HCT116 (cell line): ENCODE measurements at regions not wholly inside any gene's neighbourhood (a gene's known extent, or its start where the extent isn't known, plus 50 kb on each side); places are given as distances from the start of the nearest gene placed in this dataset.

Source experiments
- ATAC-seq: fragments of 200-7000 bp; cut with Tn5 transposase; 2 replicates; pipeline ENCODE4 v1.9.1; 2020; ENCODE audit warnings: mild to moderate bottlenecking, moderate library complexity
- BruUV-seq: library from RNA; stranded (reverse); fragments of 400-500 nt; replicated peaks from 2 replicates; lab custom pipeline; 2021; lab: Mats Ljungman, UMichigan
- CTCF ChIA-PET: fragments of 300-600 bp; sonication (Branson Sonifier 250); formaldehyde crosslinking; loops from one replicate; lab custom pipeline; 2021; ENCODE audit warnings: antibody characterized with exemption; lab: Charles Lee
- POLR2A ChIA-PET: fragments of 300-600, 350-600 bp; sonication (Branson Sonifier 250); formaldehyde crosslinking; loops from one replicate; lab custom pipeline; 2021; ENCODE audit warnings: antibody characterized with exemption; lab: Charles Lee
- RAD21 ChIA-PET, 2 experiments: fragments of 300-600 bp; sonication (Branson Sonifier 250); formaldehyde crosslinking; loops; one replicate each; lab custom pipeline; 2023; ENCODE audit warnings: low total read pairs in 2 of 2; ENCODE audit not compliant: uncharacterized antibody in 2 of 2, unreplicated experiment in 2 of 2, low non-redundant PET in 1 of 2; lab: Charles Lee
- DNase-seq: peaks from one replicate; pipeline ENCODE4 v3.0.0-alpha.2; 2010; ENCODE audit warnings: low read depth, low spot score
- H2AFZ ChIP-seq: fragments of 200-600 bp; shearing (Covaris generic), sonication (generic); 2 replicates; pipeline ENCODE4 v1.6.1; 2017; ENCODE audit warnings: low read depth, mixed run types, mixed read lengths, antibody characterized with exemption, low read length; ENCODE audit not compliant: poor library complexity, severe bottlenecking
- H3K27ac ChIP-seq: 2 replicates; pipeline ENCODE4 v1.5.1; 2012; ENCODE audit warnings: low read depth, low read length
- H3K27me3 ChIP-seq: fragments of 200-600 bp; sonication (generic); 2 replicates; pipeline ENCODE4 v1.6.1; 2016; ENCODE audit warnings: mixed run types, low read length, mixed read lengths; ENCODE audit not compliant: insufficient read depth
- H3K36me3 ChIP-seq, 2 experiments: fragments of 200-500 bp in 1 of 2; fragments of 200-600 bp in 1 of 2; sonication (Bioruptor generic) in 1 of 2; sonication (generic) in 1 of 2; 2 replicates each; pipeline versions ENCODE4 v1.5.1 to v1.6.1; 2014 to 2016; ENCODE audit warnings: low read length in 2 of 2, inconsistent platforms in 1 of 2, mixed read lengths in 1 of 2, mixed run types in 1 of 2; ENCODE audit not compliant: insufficient read depth in 2 of 2, control insufficient read depth in 1 of 2
- H3K4me1 ChIP-seq, 2 experiments: fragments of 200-600 bp in 1 of 2; sonication (generic) in 1 of 2; 2 replicates each; pipeline versions ENCODE4 v1.5.1 to v1.6.1; 2012 to 2017; ENCODE audit warnings: low read length in 2 of 2, inconsistent platforms in 1 of 2, mild to moderate bottlenecking in 1 of 2, mixed read lengths in 1 of 2, mixed run types in 1 of 2, moderate library complexity in 1 of 2; ENCODE audit not compliant: insufficient read depth in 2 of 2, control insufficient read depth in 1 of 2
- H3K4me2 ChIP-seq: fragments of 200-600 bp; sonication (generic); 2 replicates; pipeline ENCODE4 v1.6.1; 2017; ENCODE audit warnings: mixed run types, low read length, mixed read lengths
- H3K4me3 ChIP-seq, 2 experiments: fragments of 200-600 bp in 1 of 2; sonication (generic) in 1 of 2; replicated peaks in 1 of 2; 2 replicates each; pipeline ENCODE4 v1.5.1; 2011 to 2016; ENCODE audit warnings: low read length in 2 of 2, control low read depth in 1 of 2, low read depth in 1 of 2, mild to moderate bottlenecking in 1 of 2, mixed read lengths in 1 of 2, mixed run types in 1 of 2
- H3K79me2 ChIP-seq: fragments of 200-600 bp; sonication (generic); 2 replicates; pipeline ENCODE4 v1.6.1; 2017; ENCODE audit warnings: mild to moderate bottlenecking, mixed run types, low read length, moderate library complexity, mixed read lengths; ENCODE audit not compliant: insufficient read depth
- H3K9ac ChIP-seq: fragments of 200-600 bp; sonication (generic); 2 replicates; pipeline ENCODE4 v1.6.1; 2016; ENCODE audit warnings: low read length, mixed read lengths
- H3K9me2 ChIP-seq: fragments of 200-600 bp; sonication (generic), shearing (Covaris generic); 2 replicates; pipeline ENCODE4 v1.6.1; 2017; ENCODE audit warnings: mixed run types, mild to moderate bottlenecking, moderate library complexity; ENCODE audit not compliant: insufficient read depth
- H3K9me3 ChIP-seq, 2 experiments: fragments of 200-500 bp in 1 of 2; fragments of 200-600 bp in 1 of 2; sonication (Bioruptor generic) in 1 of 2; sonication (generic) in 1 of 2; 2 replicates each; pipeline ENCODE4 v1.6.1; 2014 to 2017; ENCODE audit warnings: low read length in 2 of 2, mixed read lengths in 2 of 2, inconsistent platforms in 1 of 2, low read depth in 1 of 2, mild to moderate bottlenecking in 1 of 2, mixed run types in 1 of 2, moderate library complexity in 1 of 2; ENCODE audit not compliant: control insufficient read depth in 1 of 2, insufficient read depth in 1 of 2
- H4K20me1 ChIP-seq: fragments of 200-600 bp; sonication (generic), shearing (Covaris generic); 2 replicates; pipeline ENCODE4 v1.6.1; 2017; ENCODE audit warnings: mixed run types, mild to moderate bottlenecking, moderate library complexity; ENCODE audit not compliant: insufficient read depth
- CBX3 ChIP-seq: IDR thresholded peaks from 2 replicates; pipeline ENCODE4 v1.6.1; 2012; ENCODE audit warnings: low read depth
- CEBPB ChIP-seq: IDR thresholded peaks from 2 replicates; pipeline ENCODE4 v1.6.1; 2012; ENCODE audit warnings: low read depth
- EGR1 ChIP-seq: IDR thresholded peaks from 2 replicates; pipeline ENCODE4 v1.6.1; 2012; ENCODE audit warnings: low read depth
- EZH2 ChIP-seq: fragments of 200-600 bp; sonication (generic); IDR thresholded peaks from 2 replicates; pipeline ENCODE4 v1.6.1; 2017; ENCODE audit warnings: antibody characterized with exemption, mixed run types
- JUND ChIP-seq: IDR thresholded peaks from 2 replicates; pipeline ENCODE4 v1.6.1; 2012
- POLR2AphosphoS5 ChIP-seq: IDR thresholded peaks from 2 replicates; pipeline ENCODE4 v1.6.1; 2011; ENCODE audit warnings: mild to moderate bottlenecking, low read depth, low read length, moderate library complexity
- SP1 ChIP-seq: IDR thresholded peaks from 2 replicates; pipeline ENCODE4 v1.6.1; 2012; ENCODE audit warnings: low read depth
- TCF7L2 ChIP-seq: IDR thresholded peaks from 2 replicates; pipeline ENCODE4 v1.7.0; 2011; ENCODE audit warnings: borderline replicate concordance, inconsistent platforms; ENCODE audit not compliant: insufficient read depth, insufficient read length; ENCODE audit errors: extremely low read depth
- ZNF274 ChIP-seq: fragments of 200-500 bp; sonication (Bioruptor generic); IDR thresholded peaks from 2 replicates; pipeline ENCODE4 v1.6.1; 2014; ENCODE audit warnings: mild to moderate bottlenecking, low read depth, low read length, inconsistent platforms
- intact Hi-C: fragments of 100-400 bp; cut with micrococcal nuclease; formaldehyde crosslinking; loops from 2 replicates; pipeline ENCODE4 v1.10.0; 2022
- TF ChIP-seq, protein P1 (sequence below), 3 experiments: fragments of 200-600 bp in 1 of 3; sonication (generic) in 1 of 3; IDR thresholded peaks in 2 of 3; conservative IDR thresholded peaks in 1 of 3; 2 replicates each; pipeline ENCODE4 v1.5.1; 2012 to 2017; ENCODE audit warnings: low read depth in 2 of 3, low read length in 2 of 3, antibody characterized with exemption in 1 of 3, borderline replicate concordance in 1 of 3, control low read depth in 1 of 3, mild to moderate bottlenecking in 1 of 3, mixed read lengths in 1 of 3, mixed run types in 1 of 3, moderate library complexity in 1 of 3; ENCODE audit not compliant: insufficient read depth in 1 of 3
- TF ChIP-seq, protein P2 (sequence below): IDR thresholded peaks from 2 replicates; pipeline ENCODE4 v1.6.1; 2012
- TF ChIP-seq, protein P3 (sequence below): IDR thresholded peaks from 2 replicates; pipeline ENCODE4 v1.6.1; 2011; ENCODE audit warnings: mild to moderate bottlenecking, low read length, moderate library complexity; ENCODE audit not compliant: insufficient replicate concordance; ENCODE audit errors: extremely low read depth

DNA sequence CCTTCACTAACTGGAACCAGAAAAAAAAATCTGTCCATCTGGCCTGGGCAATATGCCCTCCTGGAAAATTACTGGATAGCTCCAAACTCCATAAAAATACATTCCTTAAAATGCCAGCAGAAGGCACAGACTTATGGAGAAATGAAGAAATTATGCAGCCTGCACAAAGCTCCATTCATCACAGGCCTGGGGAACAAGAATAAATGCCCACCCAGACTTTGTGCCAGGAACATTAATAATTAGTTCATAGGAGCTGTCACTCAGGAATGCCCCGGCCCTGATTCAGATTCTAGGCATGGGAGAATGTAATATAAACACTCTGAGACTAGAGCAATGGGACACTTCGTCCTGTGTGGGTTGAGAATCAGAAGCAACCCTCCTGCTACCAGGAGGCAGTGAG is 199.3 kb downstream of the OTOR start:
- intact Hi-C loops, result no loop called here
- POLR2A ChIA-PET, result no interaction called here
- DNase-seq (no peak), ATAC-seq (no peak)
- Histone ChIP-seq H2AFZ (no peak overlapping the region), H3K4me3 (no peak overlapping the region), H3K27me3 (0 out of 2 replicates have a peak, but pooled peaks cover 2% of the 10 kb centered on the region), H3K4me1 (no peaks in the 10 kb centered on the region), H3K4me2 (no peak overlapping the region), H3K79me2 (no peaks in the 10 kb centered on the region), H3K9ac (no peak overlapping the region), H3K9me2 (no peaks in the 10 kb centered on the region), H3K9me3 (no peaks in the 10 kb centered on the region), H3K36me3 (no peaks in the 10 kb centered on the region), H3K27ac (no peak overlapping the region), H4K20me1 (no peaks in the 10 kb centered on the region)
- CTCF ChIA-PET, result no interaction called here
- RAD21 ChIA-PET, result no interaction called here
- no TSS peak for BruUV-seq
- TF ChIP-seq CEBPB (no peak), CBX3 (no peak), JUND (no peak), EGR1 (no peak), ZNF274 (no peak), POLR2AphosphoS5 (no peak), EZH2 (no peak), TCF7L2 (no peak), SP1 (no peak)
- TF ChIP-seq, protein P1, sequence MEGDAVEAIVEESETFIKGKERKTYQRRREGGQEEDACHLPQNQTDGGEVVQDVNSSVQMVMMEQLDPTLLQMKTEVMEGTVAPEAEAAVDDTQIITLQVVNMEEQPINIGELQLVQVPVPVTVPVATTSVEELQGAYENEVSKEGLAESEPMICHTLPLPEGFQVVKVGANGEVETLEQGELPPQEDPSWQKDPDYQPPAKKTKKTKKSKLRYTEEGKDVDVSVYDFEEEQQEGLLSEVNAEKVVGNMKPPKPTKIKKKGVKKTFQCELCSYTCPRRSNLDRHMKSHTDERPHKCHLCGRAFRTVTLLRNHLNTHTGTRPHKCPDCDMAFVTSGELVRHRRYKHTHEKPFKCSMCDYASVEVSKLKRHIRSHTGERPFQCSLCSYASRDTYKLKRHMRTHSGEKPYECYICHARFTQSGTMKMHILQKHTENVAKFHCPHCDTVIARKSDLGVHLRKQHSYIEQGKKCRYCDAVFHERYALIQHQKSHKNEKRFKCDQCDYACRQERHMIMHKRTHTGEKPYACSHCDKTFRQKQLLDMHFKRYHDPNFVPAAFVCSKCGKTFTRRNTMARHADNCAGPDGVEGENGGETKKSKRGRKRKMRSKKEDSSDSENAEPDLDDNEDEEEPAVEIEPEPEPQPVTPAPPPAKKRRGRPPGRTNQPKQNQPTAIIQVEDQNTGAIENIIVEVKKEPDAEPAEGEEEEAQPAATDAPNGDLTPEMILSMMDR (IDR thresholded peaks at IDR 0.05 in 2 of 3, conservative IDR thresholded peaks at IDR 0.05 in 1 of 3; ENCODE audit: borderline replicate concordance in 1 of 3, insufficient read depth in 1 of 3, low read depth in 2 of 3, low read length in 2 of 3), result no peak
- TF ChIP-seq, protein P2, sequence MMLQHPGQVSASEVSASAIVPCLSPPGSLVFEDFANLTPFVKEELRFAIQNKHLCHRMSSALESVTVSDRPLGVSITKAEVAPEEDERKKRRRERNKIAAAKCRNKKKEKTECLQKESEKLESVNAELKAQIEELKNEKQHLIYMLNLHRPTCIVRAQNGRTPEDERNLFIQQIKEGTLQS, result no peak
- TF ChIP-seq, protein P3, sequence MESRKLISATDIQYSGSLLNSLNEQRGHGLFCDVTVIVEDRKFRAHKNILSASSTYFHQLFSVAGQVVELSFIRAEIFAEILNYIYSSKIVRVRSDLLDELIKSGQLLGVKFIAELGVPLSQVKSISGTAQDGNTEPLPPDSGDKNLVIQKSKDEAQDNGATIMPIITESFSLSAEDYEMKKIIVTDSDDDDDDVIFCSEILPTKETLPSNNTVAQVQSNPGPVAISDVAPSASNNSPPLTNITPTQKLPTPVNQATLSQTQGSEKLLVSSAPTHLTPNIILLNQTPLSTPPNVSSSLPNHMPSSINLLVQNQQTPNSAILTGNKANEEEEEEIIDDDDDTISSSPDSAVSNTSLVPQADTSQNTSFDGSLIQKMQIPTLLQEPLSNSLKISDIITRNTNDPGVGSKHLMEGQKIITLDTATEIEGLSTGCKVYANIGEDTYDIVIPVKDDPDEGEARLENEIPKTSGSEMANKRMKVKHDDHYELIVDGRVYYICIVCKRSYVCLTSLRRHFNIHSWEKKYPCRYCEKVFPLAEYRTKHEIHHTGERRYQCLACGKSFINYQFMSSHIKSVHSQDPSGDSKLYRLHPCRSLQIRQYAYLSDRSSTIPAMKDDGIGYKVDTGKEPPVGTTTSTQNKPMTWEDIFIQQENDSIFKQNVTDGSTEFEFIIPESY, result no peak
- TF ChIP-seq, all 23 proteins: peak for 0
